ENCODE measurements at regions not wholly inside any gene's neighbourhood (a gene's known extent, or its start where the extent isn't known, plus 50 kb on each side); places are given as distances from the start of the nearest gene placed in this dataset.
"Not testable (repeated sequence)": the region's sequence is repeated elsewhere in the genome, so short reads cannot be mapped to it uniquely, and the experiment has no call there.

- no peak for DNase-seq
- H3K9ac ChIP-seq (ENCODE audit: low read length in 3 of 3) = no peak overlapping the region
- H3K9me3 ChIP-seq (ENCODE audit: control insufficient read depth in 2 of 3, insufficient read depth in 1 of 3, low read length in 3 of 3) = no peaks in the 10 kb centered on the region
- H3K27ac ChIP-seq (ENCODE audit: low read depth in 2 of 2, low read length in 2 of 2) = no peak overlapping the region
- intact Hi-C loops (cut with DNase I) = no loop called here
- TF ChIP-seq CTCF (IDR thresholded peaks at IDR 0.05; ENCODE audit: borderline replicate concordance, extremely low read depth, insufficient read depth) = no peak
- H3K27me3 ChIP-seq (ENCODE audit: control insufficient read depth, insufficient read depth, low read length) = no peaks in the 10 kb centered on the region
- no peaks in the 10 kb centered on the region for H3K4me1 ChIP-seq (ENCODE audit: control insufficient read depth in 2 of 3, insufficient read depth in 2 of 3, low read depth in 1 of 3, low read length in 3 of 3)
- no peak for FAIRE-seq
- H3K4me3 ChIP-seq (ENCODE audit: low read length in 3 of 3) = no peak overlapping the region
- H3K36me3 ChIP-seq (ENCODE audit: control insufficient read depth in 2 of 3, insufficient read depth in 3 of 3, low read length in 3 of 3) = no peaks in the 10 kb centered on the region
Measured at GRCh38 chr3:166696103-166696502, 684.0 kb downstream of the ZBBX start.

- no peaks in the 10 kb centered on the region for H3K4me1 ChIP-seq (ENCODE audit: control insufficient read depth in 2 of 3, insufficient read depth in 2 of 3, low read depth in 1 of 3, low read length in 3 of 3)
- intact Hi-C loops (cut with DNase I) = no loop called here
- FAIRE-seq (no peak), DNase-seq (no peak)
- no peaks in the 10 kb centered on the region for H3K27me3 ChIP-seq (ENCODE audit: control insufficient read depth, insufficient read depth, low read length)
- H3K27ac ChIP-seq (ENCODE audit: low read depth in 2 of 2, low read length in 2 of 2) = no peak overlapping the region
- no peak overlapping the region for H3K4me3 ChIP-seq (ENCODE audit: low read length in 3 of 3)
- TF ChIP-seq CTCF (IDR thresholded peaks at IDR 0.05; ENCODE audit: borderline replicate concordance, extremely low read depth, insufficient read depth) = no peak
- H3K9me3 ChIP-seq (ENCODE audit: control insufficient read depth in 2 of 3, insufficient read depth in 1 of 3, low read length in 3 of 3) = no peaks in the 10 kb centered on the region
- no peak overlapping the region for H3K9ac ChIP-seq (ENCODE audit: low read length in 3 of 3)
- no peaks in the 10 kb centered on the region for H3K36me3 ChIP-seq (ENCODE audit: control insufficient read depth in 2 of 3, insufficient read depth in 3 of 3, low read length in 3 of 3)
Measured at GRCh38 chr3:166688665-166689064, 691.4 kb downstream of the ZBBX start.

GRCh38 chr3:166685246-166685645, 694.9 kb downstream of the ZBBX start:
- Histone ChIP-seq H3K4me3 (ENCODE audit: low read length in 3 of 3) (no peak overlapping the region), H3K36me3 (ENCODE audit: control insufficient read depth in 2 of 3, insufficient read depth in 3 of 3, low read length in 3 of 3) (no peaks in the 10 kb centered on the region), H3K4me1 (ENCODE audit: control insufficient read depth in 2 of 3, insufficient read depth in 2 of 3, low read depth in 1 of 3, low read length in 3 of 3) (no peaks in the 10 kb centered on the region), H3K27me3 (ENCODE audit: control insufficient read depth, insufficient read depth, low read length) (no peaks in the 10 kb centered on the region), H3K9ac (ENCODE audit: low read length in 3 of 3) (no peak overlapping the region), H3K9me3 (ENCODE audit: control insufficient read depth in 2 of 3, insufficient read depth in 1 of 3, low read length in 3 of 3) (no peaks in the 10 kb centered on the region), H3K27ac (ENCODE audit: low read depth in 2 of 2, low read length in 2 of 2) (no peak overlapping the region)
- FAIRE-seq (no peak), DNase-seq (no peak)
- intact Hi-C loops (cut with DNase I) = no loop called here
- no peak for TF ChIP-seq CTCF (IDR thresholded peaks at IDR 0.05; ENCODE audit: borderline replicate concordance, extremely low read depth, insufficient read depth)

GRCh38 chr3:166684077-166684476, 696.0 kb downstream of the ZBBX start:
- intact Hi-C loops (cut with DNase I); H3K9ac ChIP-seq (ENCODE audit: low read length in 3 of 3); H3K36me3 ChIP-seq (ENCODE audit: control insufficient read depth in 2 of 3, insufficient read depth in 3 of 3, low read length in 3 of 3); H3K9me3 ChIP-seq (ENCODE audit: control insufficient read depth in 2 of 3, insufficient read depth in 1 of 3, low read length in 3 of 3); H3K4me3 ChIP-seq (ENCODE audit: low read length in 3 of 3); H3K27me3 ChIP-seq (ENCODE audit: control insufficient read depth, insufficient read depth, low read length); H3K4me1 ChIP-seq (ENCODE audit: control insufficient read depth in 2 of 3, insufficient read depth in 2 of 3, low read depth in 1 of 3, low read length in 3 of 3); H3K27ac ChIP-seq (ENCODE audit: low read depth in 2 of 2, low read length in 2 of 2); DNase-seq; FAIRE-seq: not testable (repeated sequence)
